Body of pancreas (tissue), 4 donors: ENCODE measurements at regions not wholly inside any gene's neighbourhood (a gene's known extent, or its start where the extent isn't known, plus 50 kb on each side); places are given as distances from the start of the nearest gene placed in this dataset.

Source experiments
- ATAC-seq: fragments of 150-250 bp; one replicate; pipeline ENCODE4 v1.9.1; 2016
- DNase-seq, 4 donors: peaks; one replicate each; pipeline ENCODE4 v3.0.0-alpha.2; 2019
- H3K27ac ChIP-seq, 4 donors: fragments of 200-600 bp; sonication (generic); 1 replicate in 3 of 4; 2 replicates in 1 of 4; pipeline versions ENCODE4 v1.5.1 to v1.6.1; 2016 to 2019; ENCODE audit warnings: mild to moderate bottlenecking in 1 of 4, mixed read lengths in 1 of 4, moderate library complexity in 1 of 4
- H3K27me3 ChIP-seq, 2 donors: fragments of 200-600 bp; sonication (generic); one replicate each; pipeline ENCODE4 v1.6.0; 2016; ENCODE audit warnings: mild to moderate bottlenecking in 1 of 2
- H3K36me3 ChIP-seq, 2 donors: fragments of 200-600 bp; sonication (generic); replicated peaks in 1 of 2; 2 replicates each; pipeline ENCODE4 v1.5.1; 2016; ENCODE audit warnings: low read depth in 2 of 2; ENCODE audit not compliant: insufficient read depth in 1 of 2
- H3K4me1 ChIP-seq: fragments of 200-600 bp; sonication (generic); one replicate; pipeline ENCODE4 v1.6.0; 2016
- H3K4me3 ChIP-seq, 2 donors: fragments of 200-600 bp; sonication (generic); 1 replicate in 1 of 2; 2 replicates in 1 of 2; pipeline ENCODE4 v1.5.1; 2016 to 2019
- H3K9me3 ChIP-seq, 3 donors: fragments of 200-600 bp; sonication (generic); 1 replicate in 2 of 3; 2 replicates in 1 of 3; pipeline ENCODE4 v1.5.1; 2016
- CTCF ChIP-seq, 7 experiments: fragments of 450-650 bp in 4 of 7; fragments of 200-600 bp in 3 of 7; sonication (generic) in 3 of 7; IDR thresholded peaks; one replicate each; pipeline ENCODE4 v1.5.1; 2016 to 2019; ENCODE audit warnings: antibody characterized with exemption in 7 of 7
- POLR2A ChIP-seq, 3 donors: fragments of 450-650 bp; IDR thresholded peaks; one replicate each; pipeline ENCODE4 v1.6.1; 2016; ENCODE audit warnings: antibody characterized with exemption in 3 of 3, mild to moderate bottlenecking in 2 of 3
- WGBS, 2 donors: methylation state at CpG; one replicate each; pipeline ENCODE4 v1.1.5; 2017; 5-methylcytosine and 5-hydroxymethylcytosine counted together
- intact Hi-C: fragments of 100-400 bp; cut with DNase I; formaldehyde crosslinking; loops from one replicate; pipeline ENCODE4 v1.15.1; 2023

- H3K9me3 ChIP-seq: no peaks in the 10 kb centered on the region
Measured at GRCh38 chr3:135528413-135529015, 437.0 kb upstream of the PPP2R3A start.

GRCh38 chr3:135532021-135532420 lies 433.5 kb upstream of the PPP2R3A start:
- Histone ChIP-seq H3K9me3 (no peaks in the 10 kb centered on the region), H3K27ac (no peak overlapping the region), H3K27me3 (no peaks in the 10 kb centered on the region), H3K4me3 (no peak overlapping the region), H3K36me3 (no peaks in the 10 kb centered on the region), H3K4me1 (no peaks in the 10 kb centered on the region)
- DNase-seq: peak; percentile 14 to 58 (median 26)
- intact Hi-C loops: no loop called here
- ATAC-seq: peak; percentile 38
- TF ChIP-seq CTCF (IDR thresholded peaks at IDR 0.05) (no peak), POLR2A (IDR thresholded peaks at IDR 0.05) (no peak)
- 7 to 12% methylated on average over 3 of the region's 3 CpGs for WGBS, 2 donors

More at GRCh38 chr3:135528413-135529015, 437.0 kb upstream of the PPP2R3A start:
- intact Hi-C loops: no loop called here
- DNase-seq: no peak
- no peak overlapping the region for H3K27ac ChIP-seq
- WGBS, 2 donors: 55 to 62% methylated on average over 3 of the region's 3 CpGs
- no peaks in the 10 kb centered on the region for H3K4me1 ChIP-seq
- H3K4me3 ChIP-seq: no peak overlapping the region
- no peaks in the 10 kb centered on the region for H3K36me3 ChIP-seq
- no peaks in the 10 kb centered on the region for H3K27me3 ChIP-seq
- TF ChIP-seq POLR2A (IDR thresholded peaks at IDR 0.05) (no peak), CTCF (IDR thresholded peaks at IDR 0.05) (no peak)
- ATAC-seq: no peak

- TF ChIP-seq CTCF (IDR thresholded peaks at IDR 0.05) (no peak), POLR2A (IDR thresholded peaks at IDR 0.05) (no peak)
- Histone ChIP-seq H3K36me3 (no peaks in the 10 kb centered on the region), H3K9me3 (no peaks in the 10 kb centered on the region), H3K4me3 (no peak overlapping the region), H3K27ac (no peak overlapping the region), H3K27me3 (no peaks in the 10 kb centered on the region), H3K4me1 (no peaks in the 10 kb centered on the region)
- intact Hi-C loops: no loop called here
- ATAC-seq (no peak), DNase-seq (no peak)
- 72 to 85% methylated on average over 2 of the region's 2 CpGs for WGBS, 2 donors
Measured at GRCh38 chr3:135538123-135538522, 427.4 kb upstream of the PPP2R3A start.

- no peaks in the 10 kb centered on the region for H3K36me3 ChIP-seq
- no peak for ATAC-seq
- no peak overlapping the region for H3K27ac ChIP-seq
- 44 to 54% methylated on average over 4 of the region's 4 CpGs for WGBS, 2 donors
- H3K9me3 ChIP-seq: no peaks in the 10 kb centered on the region
- no peaks in the 10 kb centered on the region for H3K4me1 ChIP-seq
- no peaks in the 10 kb centered on the region for H3K27me3 ChIP-seq
- DNase-seq: no peak
- intact Hi-C loops: no loop called here
- no peak for TF ChIP-seq POLR2A (IDR thresholded peaks at IDR 0.05)
- no peak for TF ChIP-seq CTCF (IDR thresholded peaks at IDR 0.05)
- H3K4me3 ChIP-seq: no peak overlapping the region
Measured at GRCh38 chr3:135539351-135539750, 426.2 kb upstream of the PPP2R3A start.

- TF ChIP-seq CTCF (IDR thresholded peaks at IDR 0.05) (no peak), POLR2A (IDR thresholded peaks at IDR 0.05) (no peak)
- no peaks in the 10 kb centered on the region for H3K27me3 ChIP-seq
- H3K27ac ChIP-seq: no peak overlapping the region
- ATAC-seq (no peak), DNase-seq (no peak)
- H3K9me3 ChIP-seq: no peaks in the 10 kb centered on the region
- WGBS, 2 donors: 79 to 85% methylated on average over 3 of the region's 3 CpGs
- H3K4me3 ChIP-seq: no peak overlapping the region
- H3K36me3 ChIP-seq: no peaks in the 10 kb centered on the region
- intact Hi-C loops: no loop called here
- H3K4me1 ChIP-seq: no peaks in the 10 kb centered on the region
Measured at GRCh38 chr3:135539854-135540253, 425.7 kb upstream of the PPP2R3A start.
